Heart left ventricle (tissue), 16 donors: ENCODE measurements at regions not wholly inside any gene's neighbourhood (a gene's known extent, or its start where the extent isn't known, plus 50 kb on each side); places are given as distances from the start of the nearest gene placed in this dataset.

Experiments
- ATAC-seq, 4 donors: fragments of 200-7000 bp; cut with Tn5 transposase; one replicate each; pipeline ENCODE4 v1.9.1; 2020 to 2022; ENCODE audit warnings: moderate library complexity in 4 of 4, mild to moderate bottlenecking in 3 of 4, moderate number of reproducible peaks in 1 of 4
- DNase-seq, 5 donors: peaks; one replicate each; pipeline ENCODE4 v3.0.0-alpha.2; 2020
- H3K27ac ChIP-seq, 12 donors: fragments of 200-600 bp; sonication (generic) in 4 of 12; one replicate each; pipeline versions ENCODE4 v1.5.0 to v1.8.0; 2016 to 2022; ENCODE audit warnings: mild to moderate bottlenecking in 2 of 12
- H3K27me3 ChIP-seq, 9 donors: fragments of 200-600 bp; sonication (generic) in 2 of 9; one replicate each; pipeline versions ENCODE4 v1.5.1 to v1.8.0; 2016 to 2022; ENCODE audit warnings: mild to moderate bottlenecking in 3 of 9
- H3K36me3 ChIP-seq, 9 donors: fragments of 200-600 bp; sonication (generic) in 2 of 9; one replicate each; pipeline versions ENCODE4 v1.5.0 to v1.8.0; 2018 to 2022; ENCODE audit warnings: mild to moderate bottlenecking in 2 of 9
- H3K4me1 ChIP-seq, 12 donors: fragments of 200-600 bp; sonication (generic) in 4 of 12; one replicate each; pipeline versions ENCODE4 v1.5.0 to v1.8.0; 2016 to 2022; ENCODE audit warnings: mild to moderate bottlenecking in 3 of 12
- H3K4me3 ChIP-seq, 12 donors: fragments of 200-600 bp; sonication (generic) in 4 of 12; one replicate each; pipeline versions ENCODE4 v1.5.0 to v1.8.0; 2017 to 2022; ENCODE audit warnings: mild to moderate bottlenecking in 9 of 12, moderate library complexity in 4 of 12
- H3K9me3 ChIP-seq, 12 donors: fragments of 200-600 bp; sonication (generic) in 4 of 12; one replicate each; pipeline versions ENCODE4 v1.5.0 to v1.8.0; 2016 to 2022; ENCODE audit warnings: mild to moderate bottlenecking in 1 of 12
- CTCF ChIP-seq, 12 donors: fragments of 200-600 bp; sonication (generic) in 4 of 12; IDR thresholded peaks; one replicate each; pipeline versions ENCODE4 v1.5.0 to v1.8.0; 2018 to 2022; ENCODE audit warnings: antibody characterized with exemption in 12 of 12, mild to moderate bottlenecking in 5 of 12
- POLR2A ChIP-seq, 2 donors: fragments of 450-650 bp; IDR thresholded peaks; one replicate each; pipeline ENCODE4 v1.6.1; 2017; ENCODE audit warnings: antibody characterized with exemption in 2 of 2, mild to moderate bottlenecking in 2 of 2, moderate library complexity in 2 of 2
- WGBS, 4 donors: extraction: QIAGEN DNeasy Blood & Tissue Kit in 2 of 4; methylation state at CpG; one replicate each; pipeline versions ENCODE4 v1.1.5 to v1.1.7; 2013 to 2018; 5-methylcytosine and 5-hydroxymethylcytosine counted together
- intact Hi-C, 10 donors: fragments of 100-400 bp; cut with DNase I; formaldehyde crosslinking; loops; one replicate each; pipeline versions ENCODE4 v1.11.1 to v1.14.2; 2022
- donor health status: ischemic (EF 13 %, LVEDD 7.1; RV severe dilation, severe dysfunction).
- donor health status: healthy with polysubstance abuse.
- donor health status: DM: no; HTN: yes; CAD: no.
- donor health status: DM: no; HTN: no; CAD: no.
- donor health status: ischemic (EF 25% LVEDD 6.9; RV normal size, moderate dysfunction).
- donor health status: ischemic (EF 25% LVEDD 5.7; RV mildly dilated, moderate dysfunction).
- donor health status: healthy.
- donor health status: DM: yes; HTN: yes; CAD: no.
- donor health status: ischemic (EF 35%, LVEDD 5.7; RV mildly dilated, moderate dysfunction).
- donor health status: nonischemic (EF 11% LVEDD 7.7; RV severe dilation, severe dysfunction).
- donor health status: DM: yes; HTN: yes; CAD: no.
- donor health status: PGD.
- donor health status: ischemic (EF 29% LVEDD 5.4; RV normal size, mild dysfunction).
- donor health status: nonischemic (EF 23%, LVEDD 6.1; RV moderate dilation, normal function).

- Histone ChIP-seq H3K36me3 (no peaks in the 10 kb centered on the region), H3K9me3 (no peaks in the 10 kb centered on the region), H3K4me3 (no peak overlapping the region), H3K4me1 (no peaks in the 10 kb centered on the region), H3K27ac (no peak overlapping the region), H3K27me3 (no peaks in the 10 kb centered on the region)
- ATAC-seq (no peak), DNase-seq (no peak)
- TF ChIP-seq CTCF (IDR thresholded peaks at IDR 0.05), result no peak
- no peak for TF ChIP-seq POLR2A (IDR thresholded peaks at IDR 0.05)
- intact Hi-C loops, result no loop called here
- WGBS, 4 donors, result 83 to 88% (median 86%) methylated on average over 4 of the region's 4 CpGs
Observed at GRCh38 chr2:122077771-122078170, 322.3 kb downstream of the TSN start.

GRCh38 chr2:122078451-122078850 is 323.0 kb downstream of the TSN start:
- no peaks in the 10 kb centered on the region for H3K27me3 ChIP-seq

GRCh38 chr2:122079844-122080243 is 324.4 kb downstream of the TSN start:
- H3K9me3 ChIP-seq, result no peaks in the 10 kb centered on the region
- H3K27me3 ChIP-seq, result peaks cover 0 to under 1% (median 0%) of the 10 kb centered on the region in 9 donors
- 83 to 89% (median 87%) methylated on average over 3 of the region's 3 CpGs for WGBS, 4 donors
- no peak overlapping the region for H3K4me3 ChIP-seq
- H3K27ac ChIP-seq, result no peak overlapping the region
- intact Hi-C loops, result no loop called here
- no peaks in the 10 kb centered on the region for H3K4me1 ChIP-seq
- ATAC-seq (no peak), DNase-seq (no peak)
- no peak for TF ChIP-seq POLR2A (IDR thresholded peaks at IDR 0.05)
- TF ChIP-seq CTCF (IDR thresholded peaks at IDR 0.05), result no peak
- no peaks in the 10 kb centered on the region for H3K36me3 ChIP-seq

More at GRCh38 chr2:122078451-122078850, 323.0 kb downstream of the TSN start:
- Histone ChIP-seq H3K4me3 (no peak overlapping the region), H3K27ac (no peak overlapping the region), H3K36me3 (no peaks in the 10 kb centered on the region), H3K4me1 (no peaks in the 10 kb centered on the region), H3K9me3 (no peaks in the 10 kb centered on the region)
- 56 to 72% (median 57%) methylated on average over 3 of the region's 3 CpGs for WGBS, 4 donors
- intact Hi-C loops, result no loop called here
- TF ChIP-seq POLR2A (IDR thresholded peaks at IDR 0.05), result no peak
- no peak for TF ChIP-seq CTCF (IDR thresholded peaks at IDR 0.05)
- DNase-seq, result no peak
- ATAC-seq, result no peak

- Histone ChIP-seq H3K36me3 (no peaks in the 10 kb centered on the region), H3K27ac (no peak overlapping the region), H3K4me3 (no peak overlapping the region), H3K27me3 (peaks cover 0 to 3% (median 0%) of the 10 kb centered on the region in 9 donors), H3K9me3 (no peaks in the 10 kb centered on the region), H3K4me1 (no peaks in the 10 kb centered on the region)
- WGBS, 4 donors, result 87 to 93% (median 89%) methylated on average over 4 of the region's 4 CpGs
- intact Hi-C loops, result no loop called here
- TF ChIP-seq POLR2A (IDR thresholded peaks at IDR 0.05), result no peak
- no peak for TF ChIP-seq CTCF (IDR thresholded peaks at IDR 0.05)
- DNase-seq (no peak), ATAC-seq (no peak)
Observed at GRCh38 chr2:122080316-122080715, 324.9 kb downstream of the TSN start.
